Fibroblast of skin of scalp (primary cell): ENCODE measurements at regions not wholly inside any gene's neighbourhood (a gene's known extent, or its start where the extent isn't known, plus 50 kb on each side); places are given as distances from the start of the nearest gene placed in this dataset.

Source experiments
- DNase-seq: peaks from one replicate; pipeline ENCODE4 v3.0.0-alpha.2; 2013

DNA sequence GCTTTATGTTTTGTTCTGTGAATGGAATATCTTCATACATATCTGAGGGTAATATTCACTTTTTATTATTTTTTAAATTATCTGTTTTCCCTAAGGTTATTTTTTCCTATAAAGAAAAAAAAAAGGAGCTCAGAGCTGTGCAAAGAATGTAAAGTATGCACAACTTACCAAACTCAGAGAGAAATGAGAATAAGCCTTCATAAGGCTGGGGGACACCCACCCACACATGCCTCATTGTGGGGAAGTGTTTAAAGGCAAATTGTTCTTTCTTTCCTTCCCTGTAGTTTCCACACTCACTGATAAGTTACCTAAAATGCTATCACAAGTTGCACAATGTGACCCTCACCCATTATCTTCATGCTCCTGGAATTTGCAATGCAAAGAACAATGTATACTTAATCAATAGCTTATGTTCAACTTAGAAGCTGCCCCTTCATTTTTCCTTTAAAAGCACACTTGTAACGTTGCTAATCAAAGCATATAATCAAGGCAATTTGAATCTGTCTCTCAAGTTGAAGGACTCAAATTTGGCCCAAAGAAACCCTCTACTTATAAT is 108.1 kb downstream of the GNAT3 start:
- DNase-seq: peak; percentile 51

DNA sequence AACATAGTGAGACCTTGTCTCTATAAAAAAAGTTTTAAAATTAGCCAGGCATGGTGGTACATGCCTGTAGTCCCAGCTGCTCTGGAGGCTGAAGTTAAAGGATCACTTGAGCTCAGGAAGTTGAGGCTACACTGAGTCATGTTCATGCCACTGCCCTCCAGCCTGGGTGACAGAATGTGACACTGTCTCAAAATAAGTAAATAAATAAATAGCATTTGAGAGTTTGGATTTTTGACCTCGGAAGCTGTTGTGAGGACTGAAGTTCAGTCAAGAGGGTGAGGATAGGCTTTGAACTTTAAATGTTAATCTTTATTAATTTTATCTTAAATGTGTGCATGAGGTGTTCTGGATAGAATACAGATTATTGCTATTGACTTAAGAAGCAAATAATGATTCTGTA is 110.2 kb downstream of the GNAT3 start:
- no peak for DNase-seq

DNA sequence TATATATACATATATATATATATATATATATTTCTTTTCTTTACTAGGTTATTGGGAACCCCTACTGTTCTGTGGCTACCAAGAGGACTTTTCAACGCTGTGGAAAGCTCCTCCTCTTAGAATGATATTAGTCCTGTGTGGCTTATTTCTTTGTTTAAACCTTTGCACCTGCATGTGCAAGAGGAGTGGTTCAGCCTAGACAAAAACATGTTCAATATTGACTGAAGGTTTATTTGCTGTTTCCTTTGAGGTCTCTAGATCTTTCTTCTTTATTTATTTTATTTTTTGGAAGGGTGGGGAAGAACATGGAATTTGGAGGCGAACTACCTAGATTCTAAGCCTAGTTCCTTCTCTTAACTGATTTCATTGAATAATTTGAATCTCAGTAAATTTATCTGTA is 118.1 kb downstream of the GNAT3 start:
- no peak for DNase-seq

DNA sequence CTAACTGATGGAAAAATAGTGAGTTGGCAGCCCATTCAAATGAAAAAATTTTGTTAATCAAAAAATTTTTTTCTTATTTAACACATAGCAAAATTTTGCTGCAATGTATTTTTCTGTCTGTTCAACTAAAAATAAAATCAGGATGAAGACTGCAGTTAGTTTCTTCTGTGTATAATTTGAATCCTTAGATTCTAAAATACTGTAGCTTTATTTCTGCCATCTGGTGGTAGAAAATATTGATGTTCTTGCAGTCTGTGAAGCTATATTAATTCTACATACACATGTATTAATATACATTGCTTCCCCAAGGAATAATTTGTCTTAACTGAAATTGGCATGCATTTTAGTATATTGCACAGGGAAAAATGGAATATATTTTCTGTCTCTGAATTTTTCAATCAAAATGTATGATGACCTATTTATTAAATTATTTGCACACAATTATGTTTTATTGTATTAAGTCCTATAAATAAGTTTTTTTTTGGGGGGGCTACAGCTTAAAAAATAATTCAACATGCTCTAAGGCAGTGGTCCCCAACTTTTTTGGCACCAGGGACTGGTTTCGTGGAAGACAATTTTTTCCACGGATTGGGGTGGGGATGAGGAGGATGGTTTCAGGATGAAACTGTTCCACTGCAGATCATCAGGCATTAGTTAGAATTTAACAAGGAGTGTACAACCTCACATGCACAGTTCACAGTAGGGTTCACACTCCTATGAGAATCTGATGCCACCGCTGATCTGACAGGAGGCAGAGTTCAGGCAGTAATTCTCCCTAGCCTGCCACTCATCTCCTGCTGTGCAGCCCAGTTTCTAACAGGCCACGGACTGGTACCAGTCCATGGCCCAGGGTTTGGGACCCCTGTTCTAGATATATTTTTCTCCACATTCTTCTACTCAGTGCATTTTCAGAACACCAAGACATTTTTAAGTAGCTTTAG is 119.4 kb downstream of the GNAT3 start:
- peak; percentile 45 for DNase-seq

DNA sequence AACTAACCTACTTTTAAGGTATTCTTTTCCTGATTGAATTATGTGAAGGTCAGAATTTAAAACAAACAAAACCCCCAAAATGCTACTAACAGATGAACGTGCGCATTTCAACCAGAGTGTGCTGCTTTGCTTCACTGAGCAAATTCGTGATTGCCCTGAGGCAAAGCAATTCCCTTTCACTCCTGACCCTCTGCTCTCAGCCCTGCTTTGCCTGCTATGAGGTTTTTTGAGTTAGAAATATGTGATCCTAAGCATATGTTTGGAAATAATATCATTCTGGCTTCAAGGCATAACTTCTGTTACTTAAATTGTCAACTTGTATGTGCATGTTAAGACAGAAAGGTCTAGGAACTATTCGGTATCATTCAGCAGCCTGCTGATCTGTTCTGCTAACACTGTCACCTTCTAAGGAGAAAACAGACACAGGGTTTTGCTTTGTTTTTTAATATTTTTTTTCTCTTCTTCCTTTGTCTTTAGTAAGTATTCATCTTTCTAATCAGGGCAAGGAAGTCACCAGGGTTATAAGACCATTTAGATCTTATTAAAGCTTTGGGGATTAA is 124.2 kb downstream of the GNAT3 start:
- no peak for DNase-seq

DNA sequence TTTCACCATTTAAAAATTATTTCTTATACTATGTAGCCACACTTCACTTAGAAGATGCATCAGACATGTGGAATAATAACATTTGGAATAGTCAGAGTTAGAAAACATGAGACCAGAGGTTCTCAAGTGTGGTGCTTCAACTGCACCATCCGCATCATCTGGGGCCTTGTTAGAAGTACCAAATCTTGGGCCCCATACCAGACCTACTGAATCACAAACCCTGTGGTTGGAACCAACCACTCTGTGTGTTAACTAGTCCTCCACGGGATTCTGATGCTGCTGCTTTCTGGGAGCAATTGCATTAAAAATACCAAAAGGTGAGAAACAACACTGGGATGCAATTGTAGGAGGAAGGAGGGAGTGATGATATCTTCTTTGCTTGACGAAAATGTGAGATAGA is 125.2 kb downstream of the GNAT3 start:
- peak; percentile 51 for DNase-seq

DNA sequence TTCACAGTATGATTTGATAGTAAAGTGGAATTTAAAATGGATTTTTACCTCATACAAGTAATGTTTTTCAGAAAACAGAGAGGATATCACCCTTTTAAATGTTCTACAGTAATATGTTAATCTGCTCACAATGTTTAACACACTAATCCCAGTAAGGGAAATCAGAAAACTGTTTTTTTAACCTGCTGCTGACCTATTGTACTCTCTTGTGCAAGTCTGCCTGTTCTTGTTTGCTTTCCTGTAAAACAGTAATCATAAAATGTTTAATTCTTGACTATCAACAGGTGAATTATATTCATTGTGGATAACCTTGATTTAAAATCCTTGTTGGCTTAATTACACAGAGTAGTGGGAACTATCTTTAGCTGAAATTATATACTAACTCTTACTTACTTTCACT is 126.4 kb downstream of the GNAT3 start:
- DNase-seq: no peak

DNA sequence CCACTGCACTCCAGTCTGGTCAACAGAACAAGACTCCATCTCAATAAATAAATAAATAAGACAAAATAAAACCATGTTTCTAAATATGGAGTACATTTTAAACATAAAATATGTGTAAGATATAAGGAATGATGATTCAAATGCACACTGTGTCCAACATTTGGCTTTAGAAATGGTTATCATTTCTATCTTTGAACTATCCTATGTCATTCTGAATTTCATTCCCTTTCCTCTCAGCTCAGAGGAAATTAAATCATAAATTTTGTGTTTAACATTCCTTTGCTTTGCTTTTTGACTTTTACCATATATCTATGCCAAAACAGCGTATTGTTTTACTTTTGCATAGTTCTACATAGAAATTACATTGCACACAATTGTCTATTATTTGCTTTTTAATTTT is 130.9 kb downstream of the GNAT3 start:
- DNase-seq: peak; percentile 13

DNA sequence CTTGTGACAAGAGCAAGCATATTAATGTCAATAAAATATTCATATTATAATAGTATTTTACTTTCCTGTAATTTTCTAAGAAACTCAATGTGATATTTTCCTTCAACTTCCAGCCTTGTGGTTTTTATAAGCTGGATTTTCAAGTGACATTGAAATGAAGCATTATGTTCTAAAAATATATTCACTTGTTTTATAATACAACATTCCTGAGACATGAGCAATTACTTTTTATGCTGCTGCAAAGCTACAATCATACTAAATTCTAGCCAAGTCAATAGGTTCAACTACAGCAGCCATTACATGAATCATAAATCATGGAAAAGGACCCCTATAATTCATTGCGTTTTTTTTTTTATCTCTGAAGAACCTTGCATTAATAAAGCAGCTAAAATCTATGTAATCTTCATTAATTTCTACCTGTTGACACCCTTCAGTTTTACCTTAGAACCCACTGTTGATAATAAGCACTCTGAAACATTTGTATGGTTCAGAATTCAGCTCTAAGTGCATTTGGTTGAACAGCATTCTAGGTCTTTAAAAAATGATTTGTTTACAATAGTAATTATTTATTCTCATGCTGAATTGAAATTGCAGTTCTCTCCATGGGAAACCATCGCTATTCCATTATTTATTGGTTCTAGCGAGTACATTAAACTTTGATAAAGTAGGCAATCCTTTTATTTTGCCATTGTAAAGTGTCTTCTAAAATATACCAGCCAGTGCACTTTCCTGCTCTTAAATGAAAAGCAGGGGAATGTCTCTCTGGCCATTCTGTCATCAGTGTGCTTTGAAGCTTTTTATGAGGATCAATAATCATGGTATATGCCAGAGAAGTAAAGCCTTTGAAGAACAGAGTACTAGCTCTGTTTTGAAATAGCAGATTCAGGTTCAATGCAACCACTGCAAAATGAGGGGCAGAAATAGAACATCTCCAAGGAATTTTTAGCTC is 132.6 kb downstream of the GNAT3 start:
- peak; percentile 78 for DNase-seq

DNA sequence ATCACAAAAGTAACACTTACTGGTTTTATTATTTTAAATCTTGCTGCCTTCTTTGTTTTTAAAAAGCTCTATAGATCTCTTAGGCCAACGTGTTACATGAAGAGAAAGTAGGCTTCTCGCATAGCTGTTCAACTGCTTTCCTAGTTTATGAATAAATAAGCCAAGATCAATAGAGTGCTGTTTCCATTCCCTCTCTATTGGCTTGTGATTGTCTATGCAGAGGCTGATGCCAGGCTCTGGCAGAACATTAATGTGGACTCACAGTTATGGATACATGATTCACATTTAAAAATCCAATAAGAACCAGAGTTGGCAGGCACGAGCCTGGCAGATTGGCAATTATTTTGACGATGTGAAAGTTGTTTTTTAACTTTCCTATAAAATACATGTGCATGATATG is 137.5 kb downstream of the GNAT3 start:
- DNase-seq: no peak

DNA sequence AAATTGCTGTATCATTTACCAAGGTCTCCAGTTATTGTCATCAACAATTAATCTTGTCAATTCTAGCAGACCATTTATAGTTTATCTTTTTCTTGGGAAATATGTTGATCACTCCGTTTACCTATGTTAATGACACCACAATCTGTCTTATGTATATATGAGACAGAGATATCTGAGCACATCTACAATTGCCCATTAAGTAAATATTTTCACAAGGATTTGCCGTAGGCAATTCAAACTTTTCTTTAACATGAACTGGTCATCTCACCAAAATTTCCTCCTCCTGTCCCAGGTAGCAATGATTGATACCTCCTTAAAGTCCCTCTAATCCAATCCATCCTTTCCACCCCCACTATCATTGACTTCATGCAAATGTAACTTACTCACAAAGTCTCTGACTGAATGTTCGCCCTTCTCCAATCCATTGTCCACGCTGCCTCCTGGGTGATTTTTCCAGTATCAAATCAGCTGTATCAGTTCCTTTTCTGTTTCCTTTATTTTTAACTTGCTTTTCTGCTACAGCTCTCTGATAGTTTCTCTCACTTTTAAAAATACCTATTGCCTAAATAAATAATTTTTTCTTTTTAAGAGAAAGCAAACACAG is 138.3 kb downstream of the GNAT3 start:
- no peak for DNase-seq

DNA sequence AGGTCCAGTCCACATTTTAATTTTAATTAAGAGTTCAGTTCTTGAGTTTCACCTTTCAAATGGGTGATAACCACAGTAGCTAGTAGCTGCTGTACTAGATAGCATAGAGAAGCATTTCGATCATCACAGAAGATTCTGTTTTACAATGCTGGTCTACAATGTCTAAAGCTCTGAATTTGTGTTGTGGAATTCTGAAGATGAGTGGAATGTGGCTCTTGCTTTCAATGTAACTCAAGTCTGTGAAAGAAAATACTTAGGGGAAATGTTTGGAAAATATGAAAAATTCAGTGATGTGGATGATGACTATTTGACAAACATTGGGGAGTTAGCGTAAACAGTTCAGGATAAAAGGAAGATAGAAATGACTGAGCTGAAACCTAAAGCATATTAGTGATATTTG is 139.4 kb downstream of the GNAT3 start:
- DNase-seq: peak; percentile 86

DNA sequence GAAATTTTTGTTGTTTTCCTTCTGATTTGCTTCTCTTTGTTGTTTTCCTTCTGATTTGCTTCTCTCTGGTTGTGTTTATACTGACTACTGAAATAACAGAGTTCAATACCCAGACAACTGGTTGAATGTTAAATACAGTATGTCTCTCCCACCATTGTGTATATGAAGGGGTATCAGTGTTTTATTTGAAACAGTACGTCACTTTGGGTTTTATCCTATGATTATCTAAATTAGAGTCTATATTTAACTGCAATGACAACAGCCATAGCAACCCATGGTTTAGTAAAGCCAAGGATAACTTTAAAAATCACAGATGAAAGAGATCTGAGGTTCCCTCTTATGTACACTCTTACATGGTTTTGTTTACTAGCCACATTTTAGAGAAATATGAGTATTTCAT is 141.3 kb downstream of the GNAT3 start:
- DNase-seq: no peak

DNA sequence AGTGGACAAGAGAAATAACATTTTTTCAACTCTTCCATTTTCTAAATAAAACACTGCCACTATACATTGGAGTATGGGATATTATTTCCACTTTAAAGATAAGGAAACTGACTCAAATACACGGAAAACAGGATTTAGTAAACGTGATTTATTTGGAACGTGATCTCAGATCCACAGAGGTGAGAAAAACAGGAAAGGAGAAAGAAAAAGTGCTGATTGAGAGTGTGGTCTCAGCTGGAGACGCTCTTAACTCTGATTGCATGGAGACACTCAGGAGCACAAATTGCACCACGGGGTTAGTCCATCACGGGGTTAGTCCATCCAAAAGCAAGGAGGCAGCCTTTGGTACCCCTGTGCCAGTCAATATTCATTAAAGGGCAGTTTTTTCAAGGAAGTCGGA is 142.5 kb downstream of the GNAT3 start:
- no peak for DNase-seq

DNA sequence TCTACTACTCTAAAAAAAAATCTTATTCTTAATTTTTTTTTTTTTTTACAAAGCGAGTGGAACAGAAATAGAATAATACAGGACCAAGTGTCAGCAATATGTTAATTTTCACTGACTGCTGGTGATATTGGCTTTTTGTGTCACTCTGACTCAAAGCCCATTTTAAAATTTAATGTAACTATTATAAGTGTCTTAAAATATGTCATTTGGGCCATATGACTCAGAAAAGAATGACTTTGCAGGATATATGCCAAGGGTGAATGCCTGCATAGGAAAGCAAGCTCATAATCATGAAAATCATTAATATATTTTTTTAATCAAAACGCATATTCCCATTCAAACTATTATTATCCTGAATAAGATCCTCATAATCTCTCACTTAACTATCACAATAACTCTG is 149.2 kb downstream of the GNAT3 start:
- DNase-seq: peak; percentile 35

DNA sequence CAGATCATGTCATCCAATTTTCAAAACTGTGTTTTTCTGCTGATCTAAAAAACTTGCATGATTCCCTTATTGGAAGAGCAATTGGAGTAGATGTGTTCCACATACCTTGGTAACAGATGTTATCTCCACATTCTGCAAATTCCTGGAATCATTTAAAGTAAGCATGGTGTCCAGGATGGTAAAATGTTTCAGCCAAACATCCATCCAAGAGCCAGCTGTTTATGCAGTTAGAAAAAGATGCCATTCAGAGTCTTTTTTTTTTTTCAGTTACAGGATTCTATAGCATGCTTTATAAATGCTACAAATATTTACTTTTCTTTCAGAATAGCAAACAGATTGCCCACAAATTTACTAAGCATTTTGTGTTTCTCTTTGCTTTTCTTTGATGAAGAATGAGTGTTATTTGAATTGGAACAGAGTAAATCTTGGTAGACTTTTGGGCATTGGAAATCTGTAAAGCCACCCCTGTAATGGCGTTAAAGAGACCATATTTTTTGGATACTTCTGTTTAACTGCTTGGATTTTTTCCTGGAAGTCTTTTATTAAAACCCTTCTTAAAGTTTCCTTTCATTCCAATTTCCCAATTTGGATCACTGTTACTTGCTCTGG is 149.8 kb downstream of the GNAT3 start:
- no peak for DNase-seq

DNA sequence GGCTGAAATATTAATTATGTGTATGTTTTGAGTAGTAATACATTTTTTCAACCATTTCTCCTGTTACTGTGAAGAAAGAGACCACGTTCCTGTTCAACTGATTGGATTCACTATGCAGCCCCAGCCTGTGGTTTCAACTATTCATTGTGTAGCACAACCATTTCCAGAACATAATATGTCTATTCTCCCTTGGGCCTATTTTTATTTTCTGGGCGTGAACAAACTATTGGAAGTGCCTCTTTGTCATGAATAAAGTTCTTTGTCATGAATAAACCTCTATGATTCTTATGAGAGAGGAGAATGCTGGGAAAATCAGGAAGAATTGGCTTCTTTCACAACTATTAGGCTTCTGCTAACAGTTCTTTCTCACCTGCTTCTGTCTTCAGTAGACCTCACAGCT is 152.4 kb downstream of the GNAT3 start:
- no peak for DNase-seq

DNA sequence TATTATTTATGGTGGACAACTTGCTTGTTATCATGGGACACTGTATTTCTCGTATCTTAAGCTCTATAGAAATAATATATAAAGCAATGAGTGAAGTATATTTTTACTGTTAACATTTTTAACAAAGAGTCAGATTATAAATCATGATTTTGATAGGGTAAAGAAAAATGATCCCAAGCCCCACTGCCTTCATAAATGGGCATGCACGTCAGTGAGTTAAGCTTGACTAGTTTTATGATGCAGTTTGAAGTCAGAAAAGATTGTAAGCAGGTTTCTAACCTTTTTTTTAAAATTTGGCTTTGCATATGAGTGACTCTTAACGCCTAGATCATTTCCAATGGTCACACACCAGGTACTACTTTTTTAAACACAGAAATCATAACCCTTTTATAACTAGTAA is 152.8 kb downstream of the GNAT3 start:
- DNase-seq: no peak

DNA sequence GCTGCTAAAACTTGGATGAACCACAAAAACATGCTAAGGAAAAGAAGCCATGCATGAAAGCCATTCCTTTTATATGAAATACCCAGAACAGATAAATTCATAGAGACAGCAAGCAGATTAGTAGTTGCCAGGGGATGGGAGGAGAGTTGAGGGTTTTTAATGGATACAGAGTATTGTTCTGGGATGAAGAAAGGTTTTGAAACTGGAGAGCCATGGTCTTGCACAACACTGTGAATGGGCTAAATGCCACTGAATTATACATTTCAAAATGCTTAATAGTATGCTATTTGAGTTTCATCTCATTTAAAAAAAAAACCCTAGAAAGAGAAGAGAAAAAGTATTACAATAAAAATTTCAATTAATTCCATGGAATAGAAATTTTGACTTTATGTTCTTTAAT is 154.3 kb downstream of the GNAT3 start:
- DNase-seq: no peak

DNA sequence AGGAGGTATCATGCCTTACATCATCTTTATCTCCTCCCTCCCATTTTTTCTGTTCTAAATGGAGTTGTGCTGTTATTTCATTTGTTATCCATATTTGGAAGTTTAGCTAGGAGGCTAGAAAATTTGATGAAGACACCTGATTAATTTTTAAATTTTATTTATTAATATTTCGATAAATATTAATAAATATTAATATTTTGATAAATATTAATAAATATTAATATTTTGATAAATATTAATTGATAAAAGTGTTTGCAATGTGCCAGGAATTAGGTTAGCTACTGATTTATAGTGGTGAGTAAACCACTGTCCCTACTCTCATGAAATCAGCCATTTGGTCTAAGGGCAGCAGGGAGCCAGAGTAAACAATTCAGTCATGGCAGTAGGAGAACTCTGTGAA is 161.4 kb downstream of the GNAT3 start:
- DNase-seq: no peak

DNA sequence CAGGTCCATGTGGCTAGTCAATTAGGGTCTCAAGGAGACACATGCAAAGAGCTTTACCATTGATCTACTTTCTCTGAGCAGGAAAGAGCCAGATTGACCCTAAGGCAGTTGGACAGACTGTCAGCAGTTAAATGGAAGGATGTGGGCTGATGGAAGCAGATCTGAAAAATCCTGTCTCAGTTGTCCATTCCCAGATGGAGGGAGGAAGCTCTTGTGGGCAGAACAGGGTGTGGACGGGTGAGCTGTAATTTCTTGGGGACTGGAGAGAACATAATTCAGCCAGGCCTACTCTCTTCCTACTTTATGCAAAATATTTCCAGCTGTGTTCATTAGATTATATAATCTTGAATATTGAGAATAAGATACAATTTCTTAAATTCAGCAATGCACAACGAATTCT is 163.6 kb downstream of the GNAT3 start:
- no peak for DNase-seq

DNA sequence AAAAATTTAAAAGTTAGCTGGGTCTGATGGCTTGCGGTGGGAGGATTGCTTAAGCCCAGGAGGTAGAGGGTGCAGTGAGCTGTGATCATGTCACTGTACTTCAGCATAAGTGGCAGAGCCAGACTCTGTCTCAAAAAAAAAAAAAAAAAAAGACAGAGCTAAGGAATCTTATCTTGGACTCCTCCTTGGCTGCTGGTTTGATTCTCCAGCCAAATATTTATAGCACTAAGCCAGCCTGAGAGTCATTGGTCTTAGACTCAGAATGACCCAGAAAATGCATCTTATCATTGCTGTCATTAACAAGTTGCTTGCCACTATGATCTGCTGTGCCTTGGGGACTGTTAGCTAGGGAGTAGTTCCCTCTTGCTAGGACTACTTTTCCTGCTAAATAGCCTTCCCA is 164.7 kb downstream of the GNAT3 start:
- DNase-seq: no peak
